ENCODE measurements at regions not wholly inside any gene's neighbourhood (a gene's known extent, or its start where the extent isn't known, plus 50 kb on each side); places are given as distances from the start of the nearest gene placed in this dataset.
"Not testable (repeated sequence)": the region's sequence is repeated elsewhere in the genome, so short reads cannot be mapped to it uniquely, and the experiment has no call there.

GRCh38 chr7:109713366-109713765, 1143.7 kb downstream of the DNAJB9 start:
- no peak overlapping the region for H3K4me2 ChIP-seq (ENCODE audit: low read depth, low read length, poor library complexity, severe bottlenecking)

DNA sequence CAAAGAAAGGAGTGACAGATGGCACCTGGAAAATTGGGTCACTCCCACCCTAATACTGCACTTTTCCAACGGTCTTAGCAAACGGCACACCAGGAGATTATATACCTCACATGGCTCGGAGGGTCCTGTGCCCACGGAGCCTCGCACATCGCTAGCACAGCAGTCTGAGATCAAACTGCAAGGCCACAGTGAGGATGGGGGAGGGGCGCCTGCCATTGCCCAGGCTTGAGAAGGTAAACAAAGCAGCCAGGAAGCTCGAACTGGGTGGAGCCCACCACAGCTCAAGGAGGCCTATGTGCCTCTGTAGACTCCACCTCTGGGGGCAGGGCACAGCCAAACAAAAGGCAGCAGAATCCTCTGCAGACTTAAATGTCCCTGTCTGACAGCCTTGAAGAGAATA, 1149.7 kb downstream of the DNAJB9 start:
- H3K9ac ChIP-seq (ENCODE audit: low read length); H2AFZ ChIP-seq (ENCODE audit: low read length); H3K4me1 ChIP-seq (ENCODE audit: low read length); DNase-seq; H3K9me3 ChIP-seq (ENCODE audit: low read length); H3K27ac ChIP-seq (ENCODE audit: low read length); H3K27me3 ChIP-seq (ENCODE audit: low read length); H3K9me2 ChIP-seq (replicated peaks; ENCODE audit: insufficient read depth, low read length); H3K4me2 ChIP-seq (ENCODE audit: low read depth, low read length, poor library complexity, severe bottlenecking); H3K36me3 ChIP-seq (ENCODE audit: insufficient read depth, low read length); H3K4me3 ChIP-seq (ENCODE audit: low read length); H3K79me2 ChIP-seq (ENCODE audit: low read length); H4K20me1 ChIP-seq (ENCODE audit: insufficient read depth, low read depth, low read length): not testable (repeated sequence)

More at GRCh38 chr7:109713366-109713765, 1143.7 kb downstream of the DNAJB9 start:
- Histone ChIP-seq H3K27me3 (ENCODE audit: low read length) (no peaks in the 10 kb centered on the region), H3K27ac (ENCODE audit: low read length) (no peak overlapping the region), H3K4me3 (ENCODE audit: low read length) (no peak overlapping the region), H4K20me1 (ENCODE audit: insufficient read depth, low read depth, low read length) (no peaks in the 10 kb centered on the region), H3K9ac (ENCODE audit: low read length) (no peak overlapping the region), H3K79me2 (ENCODE audit: low read length) (no peaks in the 10 kb centered on the region), H3K36me3 (ENCODE audit: insufficient read depth, low read length) (no peaks in the 10 kb centered on the region), H3K9me3 (ENCODE audit: low read length) (peaks cover 4% of the 10 kb centered on the region; the same call in 1 of the 2 replicates), H3K9me2 (replicated peaks; ENCODE audit: insufficient read depth, low read length) (peaks cover 3% of the 10 kb centered on the region; the same call in 1 of the 2 replicates), H2AFZ (ENCODE audit: low read length) (no peak overlapping the region), H3K4me1 (ENCODE audit: low read length) (no peaks in the 10 kb centered on the region)
- DNase-seq: no peak

DNA sequence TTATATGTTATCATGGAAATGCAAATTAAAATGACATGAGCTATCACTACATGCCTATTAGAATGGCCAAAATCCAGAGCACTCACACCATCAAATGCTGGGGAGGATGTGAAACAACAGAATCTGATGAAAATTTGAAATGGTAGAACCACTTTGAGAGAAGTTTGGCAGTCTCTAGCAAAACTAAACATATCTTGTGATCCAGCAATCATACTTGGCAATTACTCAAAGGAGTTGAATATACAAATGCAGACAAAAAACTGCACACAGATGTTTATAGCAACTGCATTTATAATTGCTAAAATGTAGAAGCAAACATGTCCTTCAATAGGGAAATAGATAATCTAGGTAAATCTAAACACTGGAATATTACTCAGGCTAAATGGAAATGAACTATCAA, 1164.9 kb downstream of the DNAJB9 start:
- Histone ChIP-seq H3K27me3 (ENCODE audit: low read length) (no peaks in the 10 kb centered on the region), H3K4me1 (ENCODE audit: low read length) (no peaks in the 10 kb centered on the region), H3K9ac (ENCODE audit: low read length) (no peak overlapping the region), H3K4me3 (ENCODE audit: low read length) (no peak overlapping the region), H3K4me2 (ENCODE audit: low read depth, low read length, poor library complexity, severe bottlenecking) (no peak overlapping the region), H3K27ac (ENCODE audit: low read length) (no peak overlapping the region), H3K36me3 (ENCODE audit: insufficient read depth, low read length) (no peaks in the 10 kb centered on the region), H3K79me2 (ENCODE audit: low read length) (no peaks in the 10 kb centered on the region), H3K9me2 (replicated peaks; ENCODE audit: insufficient read depth, low read length) (no peaks in the 10 kb centered on the region), H2AFZ (ENCODE audit: low read length) (no peak overlapping the region), H4K20me1 (ENCODE audit: insufficient read depth, low read depth, low read length) (no peaks in the 10 kb centered on the region), H3K9me3 (ENCODE audit: low read length) (peaks cover 14% of the 10 kb centered on the region; the same call in 1 of the 2 replicates)
- no peak for DNase-seq

- Histone ChIP-seq H3K4me3 (ENCODE audit: low read length) (no peak overlapping the region), H3K27me3 (ENCODE audit: low read length) (no peaks in the 10 kb centered on the region), H3K27ac (ENCODE audit: low read length) (no peak overlapping the region), H3K36me3 (ENCODE audit: insufficient read depth, low read length) (no peaks in the 10 kb centered on the region), H4K20me1 (ENCODE audit: insufficient read depth, low read depth, low read length) (no peaks in the 10 kb centered on the region), H3K9me2 (replicated peaks; ENCODE audit: insufficient read depth, low read length) (no peaks in the 10 kb centered on the region), H3K9ac (ENCODE audit: low read length) (no peak overlapping the region), H3K4me2 (ENCODE audit: low read depth, low read length, poor library complexity, severe bottlenecking) (no peak overlapping the region), H3K4me1 (ENCODE audit: low read length) (no peaks in the 10 kb centered on the region), H3K9me3 (ENCODE audit: low read length) (peaks cover 14% of the 10 kb centered on the region; the same call in 1 of the 2 replicates), H2AFZ (ENCODE audit: low read length) (no peak overlapping the region), H3K79me2 (ENCODE audit: low read length) (no peaks in the 10 kb centered on the region)
- no peak for DNase-seq
These were observed 1166.2 kb downstream of the DNAJB9 start for GRCh38 chr7:109735881-109736280.

GRCh38 chr7:109745677-109746410, 1176.2 kb downstream of the DNAJB9 start:
- no peaks in the 10 kb centered on the region for H3K4me1 ChIP-seq (ENCODE audit: low read length)
- H4K20me1 ChIP-seq (ENCODE audit: insufficient read depth, low read depth, low read length): no peaks in the 10 kb centered on the region
- no peaks in the 10 kb centered on the region for H3K36me3 ChIP-seq (ENCODE audit: insufficient read depth, low read length)
- DNase-seq: no peak
- no peak overlapping the region for H2AFZ ChIP-seq (ENCODE audit: low read length)
- H3K4me3 ChIP-seq (ENCODE audit: low read length): no peak overlapping the region
- no peak overlapping the region for H3K9ac ChIP-seq (ENCODE audit: low read length)
- no peaks in the 10 kb centered on the region for H3K79me2 ChIP-seq (ENCODE audit: low read length)
- no peak overlapping the region for H3K4me2 ChIP-seq (ENCODE audit: low read depth, low read length, poor library complexity, severe bottlenecking)
- no peak overlapping the region for H3K27ac ChIP-seq (ENCODE audit: low read length)
- peaks cover 11% of the 10 kb centered on the region; the same call in 1 of the 2 replicates for H3K9me3 ChIP-seq (ENCODE audit: low read length)
- no peaks in the 10 kb centered on the region; the same call in 1 of the 2 replicates for H3K9me2 ChIP-seq (replicated peaks; ENCODE audit: insufficient read depth, low read length)
- no peaks in the 10 kb centered on the region for H3K27me3 ChIP-seq (ENCODE audit: low read length)

DNA sequence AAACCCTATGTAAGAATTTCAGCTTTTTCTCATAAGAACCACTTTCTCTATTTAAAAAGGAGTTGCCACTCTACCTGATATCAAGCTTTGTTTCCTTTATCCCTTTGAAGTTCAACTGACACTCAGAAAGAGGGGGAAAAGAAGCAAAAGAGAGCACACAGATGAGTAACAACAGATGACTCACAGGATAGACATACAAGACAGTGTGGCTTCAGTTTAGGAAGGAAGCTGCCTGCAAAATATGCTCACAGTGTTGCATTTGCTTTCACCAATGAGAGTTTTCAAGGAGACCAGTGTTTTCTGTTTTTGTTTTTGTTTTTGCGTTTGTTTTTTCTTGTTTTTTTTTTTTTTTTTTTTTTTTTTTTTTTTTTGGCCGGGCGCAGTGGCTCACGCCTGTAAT, 1181.6 kb downstream of the DNAJB9 start:
- Histone ChIP-seq H3K27ac (ENCODE audit: low read length) (no peak overlapping the region), H3K4me1 (ENCODE audit: low read length) (no peaks in the 10 kb centered on the region), H3K4me3 (ENCODE audit: low read length) (no peak overlapping the region), H2AFZ (ENCODE audit: low read length) (no peak overlapping the region), H3K4me2 (ENCODE audit: low read depth, low read length, poor library complexity, severe bottlenecking) (no peak overlapping the region), H3K9me3 (ENCODE audit: low read length) (peaks cover 9% of the 10 kb centered on the region; the same call in 1 of the 2 replicates), H3K27me3 (ENCODE audit: low read length) (no peaks in the 10 kb centered on the region), H3K9me2 (replicated peaks; ENCODE audit: insufficient read depth, low read length) (no peaks in the 10 kb centered on the region), H3K79me2 (ENCODE audit: low read length) (no peaks in the 10 kb centered on the region), H3K36me3 (ENCODE audit: insufficient read depth, low read length) (no peaks in the 10 kb centered on the region), H3K9ac (ENCODE audit: low read length) (no peak overlapping the region), H4K20me1 (ENCODE audit: insufficient read depth, low read depth, low read length) (no peaks in the 10 kb centered on the region)
- DNase-seq: no peak

- no peaks in the 10 kb centered on the region for H3K27me3 ChIP-seq (ENCODE audit: low read length)
- no peak for DNase-seq
- H2AFZ ChIP-seq (ENCODE audit: low read length): no peak overlapping the region
- H4K20me1 ChIP-seq (ENCODE audit: insufficient read depth, low read depth, low read length): no peaks in the 10 kb centered on the region
- no peaks in the 10 kb centered on the region for H3K4me1 ChIP-seq (ENCODE audit: low read length)
- no peak overlapping the region for H3K4me3 ChIP-seq (ENCODE audit: low read length)
- no peaks in the 10 kb centered on the region for H3K36me3 ChIP-seq (ENCODE audit: insufficient read depth, low read length)
- peaks cover 14% of the 10 kb centered on the region; the same call in 1 of the 2 replicates for H3K9me3 ChIP-seq (ENCODE audit: low read length)
- H3K79me2 ChIP-seq (ENCODE audit: low read length): no peaks in the 10 kb centered on the region
- H3K4me2 ChIP-seq (ENCODE audit: low read depth, low read length, poor library complexity, severe bottlenecking): no peak overlapping the region
- no peaks in the 10 kb centered on the region for H3K9me2 ChIP-seq (replicated peaks; ENCODE audit: insufficient read depth, low read length)
- H3K27ac ChIP-seq (ENCODE audit: low read length): no peak overlapping the region
- no peak overlapping the region for H3K9ac ChIP-seq (ENCODE audit: low read length)
These were observed 1182.4 kb downstream of the DNAJB9 start for GRCh38 chr7:109752068-109752467.

GRCh38 chr7:109757713-109758112, 1188.0 kb downstream of the DNAJB9 start:
- peaks cover 30% of the 10 kb centered on the region for H3K9me3 ChIP-seq (ENCODE audit: low read length)

More at GRCh38 chr7:109757713-109758112, 1188.0 kb downstream of the DNAJB9 start:
- H3K4me2 ChIP-seq (ENCODE audit: low read depth, low read length, poor library complexity, severe bottlenecking): no peak overlapping the region
- no peak for DNase-seq
- no peak overlapping the region for H3K27ac ChIP-seq (ENCODE audit: low read length)
- H3K4me3 ChIP-seq (ENCODE audit: low read length): no peak overlapping the region
- H3K36me3 ChIP-seq (ENCODE audit: insufficient read depth, low read length): no peaks in the 10 kb centered on the region
- no peaks in the 10 kb centered on the region for H3K9me2 ChIP-seq (replicated peaks; ENCODE audit: insufficient read depth, low read length)
- H3K79me2 ChIP-seq (ENCODE audit: low read length): no peaks in the 10 kb centered on the region
- no peaks in the 10 kb centered on the region for H4K20me1 ChIP-seq (ENCODE audit: insufficient read depth, low read depth, low read length)
- no peaks in the 10 kb centered on the region for H3K27me3 ChIP-seq (ENCODE audit: low read length)
- no peak overlapping the region for H2AFZ ChIP-seq (ENCODE audit: low read length)
- H3K9ac ChIP-seq (ENCODE audit: low read length): no peak overlapping the region
- H3K4me1 ChIP-seq (ENCODE audit: low read length): no peaks in the 10 kb centered on the region

Measured in Karpas-422 (cell line).